Neuronal stem cell (in vitro differentiated cells): ENCODE measurements at regions not wholly inside any gene's neighbourhood (a gene's known extent, or its start where the extent isn't known, plus 50 kb on each side); places are given as distances from the start of the nearest gene placed in this dataset.

Experiments
- DNase-seq: peaks from one replicate; pipeline ENCODE4 v3.0.0-alpha.2; 2013; ENCODE audit warnings: low spot score
- H2AFZ ChIP-seq: one replicate; pipeline ENCODE4 v1.6.1; 2013; ENCODE audit warnings: mild to moderate bottlenecking, low read length, inconsistent platforms
- H2AK5ac ChIP-seq: 2 replicates; pipeline ENCODE4 v1.6.1; 2013; ENCODE audit warnings: low read depth, mild to moderate bottlenecking, inconsistent platforms, low read length, moderate library complexity, mixed read lengths
- H2BK120ac ChIP-seq: 2 replicates; pipeline ENCODE4 v1.6.1; 2013; ENCODE audit warnings: low read depth, mild to moderate bottlenecking, inconsistent platforms, low read length, moderate library complexity, mixed read lengths
- H2BK12ac ChIP-seq: one replicate; pipeline ENCODE4 v1.6.1; 2013; ENCODE audit warnings: low read length, inconsistent platforms
- H2BK15ac ChIP-seq: 2 replicates; pipeline ENCODE4 v1.6.1; 2013; ENCODE audit warnings: mild to moderate bottlenecking, low read length, inconsistent platforms, mixed read lengths
- H2BK5ac ChIP-seq: one replicate; pipeline ENCODE4 v1.6.1; 2013; ENCODE audit warnings: inconsistent platforms, mild to moderate bottlenecking, low read length, moderate library complexity
- H3K14ac ChIP-seq: one replicate; pipeline ENCODE4 v1.6.1; 2013; ENCODE audit warnings: low read length, inconsistent platforms
- H3K18ac ChIP-seq: 2 replicates; pipeline ENCODE4 v1.6.1; 2013; ENCODE audit warnings: low read length, inconsistent platforms
- H3K23ac ChIP-seq: 2 replicates; pipeline ENCODE4 v1.6.1; 2013; ENCODE audit warnings: low read depth, mild to moderate bottlenecking, mixed read lengths, low read length, inconsistent platforms; ENCODE audit not compliant: poor library complexity
- H3K27ac ChIP-seq: replicated peaks from 3 replicates; pipeline ENCODE4 v1.5.1; 2013; ENCODE audit warnings: low read length, inconsistent platforms
- H3K27me3 ChIP-seq, 3 experiments: 2 replicates each; pipeline ENCODE4 v1.6.1; 2013; ENCODE audit warnings: low read length in 3 of 3, mild to moderate bottlenecking in 2 of 3, inconsistent platforms in 1 of 3, low read depth in 1 of 3, mixed read lengths in 1 of 3, moderate library complexity in 1 of 3; ENCODE audit not compliant: control insufficient read depth in 3 of 3, insufficient read depth in 3 of 3
- H3K36me3 ChIP-seq, 2 donors: replicated peaks in 1 of 2; 2 replicates each; pipeline ENCODE4 v1.6.1; 2013; ENCODE audit warnings: low read length in 2 of 2; ENCODE audit not compliant: control insufficient read depth in 2 of 2, insufficient read depth in 2 of 2
- H3K4ac ChIP-seq: 2 replicates; pipeline ENCODE4 v1.6.1; 2013; ENCODE audit warnings: inconsistent platforms, mild to moderate bottlenecking, low read length, moderate library complexity
- H3K4me1 ChIP-seq, 2 donors: 1 replicate in 1 of 2; 2 replicates in 1 of 2; pipeline ENCODE4 v1.6.1; 2013; ENCODE audit warnings: low read length in 2 of 2, low read depth in 1 of 2; ENCODE audit not compliant: control insufficient read depth in 2 of 2, insufficient read depth in 1 of 2
- H3K4me2 ChIP-seq: one replicate; pipeline ENCODE4 v1.6.1; 2013; ENCODE audit warnings: mild to moderate bottlenecking, low read length, inconsistent platforms; ENCODE audit not compliant: insufficient read depth, poor library complexity, severe bottlenecking
- H3K4me3 ChIP-seq, 2 donors: 2 replicates each; pipeline ENCODE4 v1.5.1; 2013; ENCODE audit warnings: low read length in 2 of 2, mild to moderate bottlenecking in 2 of 2, inconsistent platforms in 1 of 2, moderate library complexity in 1 of 2
- H3K79me1 ChIP-seq: one replicate; pipeline ENCODE4 v1.6.1; 2013; ENCODE audit warnings: low read depth, mild to moderate bottlenecking, inconsistent platforms, low read length, moderate library complexity
- H3K9ac ChIP-seq: one replicate; pipeline ENCODE4 v1.6.1; 2013; ENCODE audit warnings: mild to moderate bottlenecking, low read depth, low read length, inconsistent platforms; ENCODE audit not compliant: poor library complexity
- H3K9me3 ChIP-seq, 2 donors: replicated peaks in 1 of 2; 2 replicates each; pipeline versions ENCODE3 to v1.6.1; 2013; ENCODE audit warnings: low read length in 2 of 2, mild to moderate bottlenecking in 2 of 2, inconsistent platforms in 1 of 2, low read depth in 1 of 2, mixed read lengths in 1 of 2, moderate library complexity in 1 of 2; ENCODE audit not compliant: control insufficient read depth in 2 of 2, insufficient read depth in 1 of 2
- H4K8ac ChIP-seq: one replicate; pipeline ENCODE4 v1.6.1; 2013; ENCODE audit warnings: low read depth, mild to moderate bottlenecking, inconsistent platforms, low read length, moderate library complexity
- H4K91ac ChIP-seq: one replicate; pipeline ENCODE4 v1.6.1; 2013; ENCODE audit warnings: low read length, low read depth, mild to moderate bottlenecking, inconsistent platforms; ENCODE audit not compliant: poor library complexity
- WGBS, 2 donors: extraction: QIAGEN DNeasy Blood & Tissue Kit; methylation state at CpG; one replicate each; pipeline ENCODE4 v1.1.7; 2013; ENCODE audit warnings: missing lambda C conversion rate in 2 of 2, mixed read lengths in 1 of 2; ENCODE audit not compliant: insufficient read length in 2 of 2, insufficient replicate concordance in 1 of 2; ENCODE audit errors: extremely low coverage in 2 of 2; 5-methylcytosine and 5-hydroxymethylcytosine counted together

DNA sequence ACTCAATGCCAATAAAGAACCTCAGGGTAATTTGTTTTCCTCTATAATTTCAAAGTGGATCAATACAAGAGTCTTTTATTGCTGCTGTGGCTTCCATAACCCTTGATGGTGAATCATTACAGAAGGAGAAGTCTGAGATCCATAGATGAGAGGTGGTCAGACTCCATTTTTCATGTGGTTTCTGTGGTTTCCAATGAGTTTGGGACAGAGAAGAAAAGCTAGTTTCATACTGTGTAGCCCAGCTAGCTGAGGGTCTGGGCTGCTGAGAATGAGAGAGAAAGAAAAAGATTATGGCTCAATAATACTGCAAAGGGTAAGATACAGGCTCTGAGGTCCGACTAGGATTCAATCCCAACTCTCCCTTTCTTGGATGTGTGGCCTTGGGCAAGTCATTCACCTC, 180.6 kb upstream of the LRRN1 start:
- no peak overlapping the region for H3K4ac ChIP-seq
- H3K27ac ChIP-seq: no peak overlapping the region
- no peak overlapping the region for H2BK120ac ChIP-seq
- H2BK12ac ChIP-seq: no peak overlapping the region
- H3K27me3 ChIP-seq: no peaks in the 10 kb centered on the region
- no peaks in the 10 kb centered on the region for H3K36me3 ChIP-seq
- DNase-seq: no peak
- H3K79me1 ChIP-seq: no peaks in the 10 kb centered on the region
- H3K14ac ChIP-seq: no peak overlapping the region
- H2BK15ac ChIP-seq: no peak overlapping the region
- H2AK5ac ChIP-seq: no peak overlapping the region
- no peak overlapping the region for H4K91ac ChIP-seq
- H3K4me3 ChIP-seq: no peak overlapping the region
- H3K23ac ChIP-seq: no peak overlapping the region
- H3K18ac ChIP-seq: no peak overlapping the region
- WGBS, 2 donors: no CpG with 5 or more reads among the region's 1 CpG
- H3K9ac ChIP-seq: no peak overlapping the region
- no peaks in the 10 kb centered on the region for H3K4me1 ChIP-seq
- no peak overlapping the region for H2BK5ac ChIP-seq
- no peak overlapping the region for H2AFZ ChIP-seq
- H3K4me2 ChIP-seq: no peak overlapping the region
- H3K9me3 ChIP-seq: no peaks in the 10 kb centered on the region
- no peak overlapping the region for H4K8ac ChIP-seq

DNA sequence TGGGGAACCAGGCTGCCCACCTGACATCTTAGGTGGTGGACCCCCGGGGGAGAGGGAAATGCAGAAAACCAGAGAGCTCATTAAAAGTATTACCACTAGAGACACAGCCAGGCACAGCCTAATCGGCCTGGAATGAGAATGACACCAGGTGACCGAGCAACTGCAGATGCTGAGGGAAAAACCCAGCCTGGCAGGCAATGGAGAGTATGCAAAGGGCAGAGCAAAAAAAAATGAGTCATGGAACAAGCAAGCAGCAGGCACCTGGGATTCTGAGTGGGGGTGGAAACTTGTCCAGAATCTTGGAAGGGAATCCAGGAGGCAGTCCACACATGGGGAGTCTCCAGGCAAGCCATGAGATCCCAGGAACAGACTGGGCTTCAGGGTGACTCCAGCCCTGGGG, 183.7 kb upstream of the LRRN1 start:
- no peaks in the 10 kb centered on the region for H3K36me3 ChIP-seq
- WGBS, 2 donors: no CpG with 5 or more reads among the region's 3 CpGs
- DNase-seq: no peak

DNA sequence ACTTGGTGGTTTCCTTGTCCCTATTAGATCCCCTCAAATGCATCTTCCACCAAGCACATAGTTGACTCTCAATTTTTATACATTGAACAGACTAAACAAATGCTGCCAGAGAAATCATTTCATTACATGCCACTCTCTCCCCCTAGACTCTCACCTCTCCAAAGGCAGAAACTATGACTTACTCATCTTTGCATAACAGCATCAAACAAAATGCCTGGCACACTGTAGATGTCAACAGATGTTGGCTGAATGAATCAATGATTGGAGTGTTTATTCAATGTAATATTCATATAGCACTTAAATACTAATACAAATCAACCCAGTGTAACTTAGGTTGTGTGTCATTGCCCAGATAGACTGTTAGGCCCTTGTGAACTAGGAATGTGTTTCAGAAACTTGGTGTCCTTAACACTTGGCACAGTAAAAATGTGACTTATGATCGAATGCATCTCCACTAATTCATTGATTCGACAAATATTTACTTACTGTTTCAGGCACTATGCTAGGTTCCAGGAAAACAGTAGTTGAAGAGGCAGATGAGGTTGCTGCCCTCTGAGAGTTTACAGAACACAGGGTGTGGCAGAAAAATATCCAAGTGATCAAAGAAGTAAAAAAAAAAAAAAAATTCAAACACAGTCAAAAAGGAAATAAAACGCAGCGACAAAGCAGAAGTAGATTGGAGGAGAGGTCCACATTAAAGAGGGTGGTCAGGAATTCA, 188.5 kb upstream of the LRRN1 start:
- H3K27me3 ChIP-seq: no peaks in the 10 kb centered on the region
- no CpG with 5 or more reads among the region's 4 CpGs for WGBS, 2 donors
- H3K23ac ChIP-seq: no peak overlapping the region
- H3K14ac ChIP-seq: no peak overlapping the region
- H2BK120ac ChIP-seq: no peak overlapping the region
- H2BK15ac ChIP-seq: no peak overlapping the region
- no peak overlapping the region for H3K4me3 ChIP-seq
- H3K79me1 ChIP-seq: no peaks in the 10 kb centered on the region
- H2AK5ac ChIP-seq: no peak overlapping the region
- H3K36me3 ChIP-seq: no peaks in the 10 kb centered on the region
- H3K4me1 ChIP-seq: no peaks in the 10 kb centered on the region
- H4K91ac ChIP-seq: no peak overlapping the region
- no peak overlapping the region for H4K8ac ChIP-seq
- DNase-seq: no peak
- peaks cover 0 to 3% of the 10 kb centered on the region in 2 donors for H3K9me3 ChIP-seq
- no peak overlapping the region for H2AFZ ChIP-seq
- no peak overlapping the region for H3K4ac ChIP-seq
- no peak overlapping the region for H3K9ac ChIP-seq
- no peak overlapping the region for H3K27ac ChIP-seq
- H2BK5ac ChIP-seq: no peak overlapping the region
- H2BK12ac ChIP-seq: no peak overlapping the region
- no peak overlapping the region for H3K18ac ChIP-seq
- no peak overlapping the region for H3K4me2 ChIP-seq

More for the DNA sequence above, 183.7 kb upstream of the LRRN1 start:
- Histone ChIP-seq H3K27me3 (no peaks in the 10 kb centered on the region), H3K9me3 (no peaks in the 10 kb centered on the region), H3K4me2 (no peak overlapping the region), H2BK12ac (no peak overlapping the region), H2AFZ (no peak overlapping the region), H3K4me1 (no peaks in the 10 kb centered on the region), H3K27ac (no peak overlapping the region), H3K18ac (no peak overlapping the region), H3K23ac (no peak overlapping the region), H3K14ac (no peak overlapping the region), H3K79me1 (no peaks in the 10 kb centered on the region), H4K91ac (no peak overlapping the region), H2AK5ac (no peak overlapping the region), H4K8ac (no peak overlapping the region), H3K9ac (no peak overlapping the region), H2BK120ac (no peak overlapping the region), H3K4me3 (no peak overlapping the region), H2BK5ac (no peak overlapping the region), H3K4ac (no peak overlapping the region), H2BK15ac (no peak overlapping the region)

GRCh38 chr3:3606321-3606720, 192.9 kb upstream of the LRRN1 start:
- H3K36me3 ChIP-seq: no peaks in the 10 kb centered on the region
- no peak overlapping the region for H3K4me2 ChIP-seq
- H3K79me1 ChIP-seq: no peaks in the 10 kb centered on the region
- no peaks in the 10 kb centered on the region for H3K4me1 ChIP-seq
- H3K4me3 ChIP-seq: no peak overlapping the region
- no peak overlapping the region for H3K14ac ChIP-seq
- H3K27ac ChIP-seq: no peak overlapping the region
- no peak overlapping the region for H2BK5ac ChIP-seq
- no peak overlapping the region for H4K91ac ChIP-seq
- H2AFZ ChIP-seq: no peak overlapping the region
- H3K27me3 ChIP-seq: no peaks in the 10 kb centered on the region
- no peak overlapping the region for H3K23ac ChIP-seq
- H3K9ac ChIP-seq: no peak overlapping the region
- H3K9me3 ChIP-seq: peaks cover 0 to 3% of the 10 kb centered on the region in 2 donors
- DNase-seq: no peak
- no CpG with 5 or more reads among the region's 4 CpGs for WGBS, 2 donors
- no peak overlapping the region for H3K4ac ChIP-seq
- no peak overlapping the region for H2AK5ac ChIP-seq
- H3K18ac ChIP-seq: no peak overlapping the region
- no peak overlapping the region for H2BK120ac ChIP-seq
- no peak overlapping the region for H4K8ac ChIP-seq
- H2BK12ac ChIP-seq: no peak overlapping the region
- no peak overlapping the region for H2BK15ac ChIP-seq
